ENCODE measurements at regions not wholly inside any gene's neighbourhood (a gene's known extent, or its start where the extent isn't known, plus 50 kb on each side); places are given as distances from the start of the nearest gene placed in this dataset.

DNA sequence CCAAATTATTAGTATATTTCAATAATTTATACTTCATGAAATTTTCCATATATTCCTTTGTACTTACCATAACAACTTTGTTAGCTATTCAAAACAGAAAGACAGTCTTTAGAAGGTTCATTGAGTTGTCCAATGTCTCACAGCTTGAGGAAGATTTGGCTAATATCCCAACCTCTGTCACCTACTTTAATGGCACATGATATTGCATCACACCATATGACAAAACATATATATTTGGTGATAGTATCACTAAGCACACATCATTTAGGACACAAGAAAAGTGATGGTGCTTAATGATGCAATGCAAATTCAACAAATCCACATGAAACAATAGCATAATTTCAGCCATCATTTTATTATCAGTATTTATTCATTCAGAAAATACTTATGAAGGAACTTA is 122.0 kb upstream of the BRINP3 start:
- TF ChIP-seq, protein P1, sequence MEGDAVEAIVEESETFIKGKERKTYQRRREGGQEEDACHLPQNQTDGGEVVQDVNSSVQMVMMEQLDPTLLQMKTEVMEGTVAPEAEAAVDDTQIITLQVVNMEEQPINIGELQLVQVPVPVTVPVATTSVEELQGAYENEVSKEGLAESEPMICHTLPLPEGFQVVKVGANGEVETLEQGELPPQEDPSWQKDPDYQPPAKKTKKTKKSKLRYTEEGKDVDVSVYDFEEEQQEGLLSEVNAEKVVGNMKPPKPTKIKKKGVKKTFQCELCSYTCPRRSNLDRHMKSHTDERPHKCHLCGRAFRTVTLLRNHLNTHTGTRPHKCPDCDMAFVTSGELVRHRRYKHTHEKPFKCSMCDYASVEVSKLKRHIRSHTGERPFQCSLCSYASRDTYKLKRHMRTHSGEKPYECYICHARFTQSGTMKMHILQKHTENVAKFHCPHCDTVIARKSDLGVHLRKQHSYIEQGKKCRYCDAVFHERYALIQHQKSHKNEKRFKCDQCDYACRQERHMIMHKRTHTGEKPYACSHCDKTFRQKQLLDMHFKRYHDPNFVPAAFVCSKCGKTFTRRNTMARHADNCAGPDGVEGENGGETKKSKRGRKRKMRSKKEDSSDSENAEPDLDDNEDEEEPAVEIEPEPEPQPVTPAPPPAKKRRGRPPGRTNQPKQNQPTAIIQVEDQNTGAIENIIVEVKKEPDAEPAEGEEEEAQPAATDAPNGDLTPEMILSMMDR (IDR thresholded peaks at IDR 0.05) = no peak
- no peak for TF ChIP-seq POLR2A (IDR thresholded peaks at IDR 0.05)

All from upper lobe of left lung (tissue), 4 donors.